H9 (cell line): ENCODE measurements at regions not wholly inside any gene's neighbourhood (a gene's known extent, or its start where the extent isn't known, plus 50 kb on each side); places are given as distances from the start of the nearest gene placed in this dataset.
"Not testable (repeated sequence)": the region's sequence is repeated elsewhere in the genome, so short reads cannot be mapped to it uniquely, and the experiment has no call there.

ENCODE experiments used
- DNase-seq: peaks from one replicate; pipeline ENCODE4 v3.0.0-alpha.2; 2017
- H2AFZ ChIP-seq: one replicate; pipeline ENCODE4 v1.6.1; 2013; ENCODE audit warnings: mild to moderate bottlenecking, low read length, control low read depth, moderate library complexity
- H2AK5ac ChIP-seq: 2 replicates; pipeline ENCODE4 v1.6.1; 2013; ENCODE audit warnings: low read length, control low read depth, mixed read lengths; ENCODE audit not compliant: insufficient read length
- H2BK120ac ChIP-seq: one replicate; pipeline ENCODE4 v1.6.1; 2013; ENCODE audit warnings: low read depth, mild to moderate bottlenecking, low read length, control low read depth, inconsistent platforms; ENCODE audit not compliant: poor library complexity, severe bottlenecking
- H2BK12ac ChIP-seq: 2 replicates; pipeline ENCODE4 v1.6.1; 2013; ENCODE audit warnings: low read length, control low read depth, mixed read lengths, low read depth; ENCODE audit not compliant: insufficient read length
- H2BK15ac ChIP-seq: 2 replicates; pipeline ENCODE4 v1.6.1; 2013; ENCODE audit warnings: low read depth, low read length, control low read depth
- H2BK20ac ChIP-seq: one replicate; pipeline ENCODE4 v1.6.1; 2013; ENCODE audit warnings: low read depth, mild to moderate bottlenecking, low read length, control low read depth, inconsistent platforms; ENCODE audit not compliant: poor library complexity, severe bottlenecking
- H2BK5ac ChIP-seq: 2 replicates; pipeline ENCODE4 v1.6.1; 2013; ENCODE audit warnings: low read length, control low read depth, mixed read lengths; ENCODE audit not compliant: insufficient read length
- H3K14ac ChIP-seq: 2 replicates; pipeline ENCODE4 v1.6.1; 2013; ENCODE audit warnings: low read length, control low read depth; ENCODE audit not compliant: insufficient read depth
- H3K18ac ChIP-seq: 2 replicates; pipeline ENCODE4 v1.6.1; 2013; ENCODE audit warnings: low read depth, mild to moderate bottlenecking, mixed read lengths, low read length, control low read depth; ENCODE audit not compliant: insufficient read length
- H3K23ac ChIP-seq: 2 replicates; pipeline ENCODE4 v1.6.1; 2013; ENCODE audit warnings: low read length, control low read depth, mixed read lengths, low read depth; ENCODE audit not compliant: insufficient read length
- H3K23me2 ChIP-seq: 2 replicates; pipeline ENCODE4 v1.6.1; 2013; ENCODE audit warnings: low read depth, mild to moderate bottlenecking, mixed read lengths, low read length, control low read depth; ENCODE audit not compliant: insufficient read length, poor library complexity, severe bottlenecking
- H3K27ac ChIP-seq: 2 replicates; pipeline ENCODE4 v1.5.1; 2013; ENCODE audit warnings: low read length, control low read depth, mixed read lengths, low read depth; ENCODE audit not compliant: insufficient read length
- H3K27me3 ChIP-seq: 2 replicates; pipeline ENCODE4 v1.6.1; 2013; ENCODE audit warnings: low read length, control low read depth, inconsistent platforms; ENCODE audit not compliant: insufficient read depth
- H3K4ac ChIP-seq: 2 replicates; pipeline ENCODE4 v1.6.1; 2013; ENCODE audit warnings: low read depth, mild to moderate bottlenecking, control low read depth, inconsistent platforms, low read length, moderate library complexity
- H3K4me1 ChIP-seq: 2 replicates; pipeline ENCODE4 v1.6.1; 2013; ENCODE audit warnings: low read length, control low read depth, inconsistent platforms; ENCODE audit not compliant: insufficient read depth
- H3K4me2 ChIP-seq: 2 replicates; pipeline ENCODE4 v1.6.1; 2013; ENCODE audit warnings: low read length, control low read depth, mixed read lengths; ENCODE audit not compliant: insufficient read length, insufficient read depth
- H3K56ac ChIP-seq: 2 replicates; pipeline ENCODE4 v1.6.1; 2013; ENCODE audit warnings: low read depth, mild to moderate bottlenecking, mixed read lengths, low read length, control low read depth; ENCODE audit not compliant: insufficient read length
- H3K79me1 ChIP-seq: 2 replicates; pipeline ENCODE4 v1.6.1; 2013; ENCODE audit warnings: low read depth, mild to moderate bottlenecking, moderate library complexity, low read length, control low read depth, inconsistent platforms; ENCODE audit not compliant: insufficient read depth, poor library complexity, severe bottlenecking
- H3K79me2 ChIP-seq: 2 replicates; pipeline ENCODE4 v1.6.1; 2013; ENCODE audit warnings: low read length, control low read depth, inconsistent platforms; ENCODE audit not compliant: insufficient read depth
- H3K9ac ChIP-seq: 2 replicates; pipeline ENCODE4 v1.6.1; 2013; ENCODE audit warnings: low read length, control low read depth, mixed read lengths; ENCODE audit not compliant: insufficient read length; ENCODE audit errors: extremely low read depth
- H3K9me3 ChIP-seq: one replicate; pipeline ENCODE4 v1.6.1; 2013; ENCODE audit warnings: low read depth, low read length, inconsistent platforms; ENCODE audit not compliant: control insufficient read depth
- H3T11ph ChIP-seq: one replicate; pipeline ENCODE4 v1.6.1; 2013; ENCODE audit warnings: mild to moderate bottlenecking, low read length, control low read depth, inconsistent platforms
- H4K20me1 ChIP-seq: one replicate; pipeline ENCODE4 v1.6.1; 2013; ENCODE audit not compliant: control insufficient read depth, insufficient read length, insufficient read depth
- H4K5ac ChIP-seq: 2 replicates; pipeline ENCODE4 v1.6.1; 2013; ENCODE audit warnings: low read depth, mild to moderate bottlenecking, mixed read lengths, low read length, control low read depth; ENCODE audit not compliant: insufficient read length
- H4K8ac ChIP-seq: replicated peaks from 2 replicates; pipeline ENCODE4 v1.6.1; 2013; ENCODE audit warnings: low read length, control low read depth, mixed read lengths, low read depth; ENCODE audit not compliant: insufficient read length
- H4K91ac ChIP-seq: 2 replicates; pipeline ENCODE4 v1.6.1; 2013; ENCODE audit warnings: low read depth, mild to moderate bottlenecking, moderate library complexity, mixed read lengths, low read length, control low read depth; ENCODE audit not compliant: insufficient read length
- H3K27ac Mint-ChIP-seq, 3 experiments: 2 replicates in 2 of 3; 3 replicates in 1 of 3; pipeline ENCODE4 v1.8.0; 2020 to 2021; ENCODE audit warnings: mixed read lengths in 3 of 3, mild to moderate bottlenecking in 1 of 3, moderate library complexity in 1 of 3
- H3K27me3 Mint-ChIP-seq: 2 replicates; pipeline ENCODE4 v1.8.0; 2021; ENCODE audit warnings: low read depth, mild to moderate bottlenecking, moderate library complexity, mixed read lengths
- H3K36me3 Mint-ChIP-seq, 3 experiments: 2 replicates in 2 of 3; 3 replicates in 1 of 3; pipeline ENCODE4 v1.8.0; 2020 to 2021; ENCODE audit warnings: low read depth in 3 of 3, mixed read lengths in 3 of 3; ENCODE audit not compliant: insufficient read depth in 1 of 3
- H3K4me1 Mint-ChIP-seq, 2 experiments: 2 replicates each; pipeline ENCODE4 v1.8.0; 2020; ENCODE audit warnings: mixed read lengths in 2 of 2
- H3K4me3 Mint-ChIP-seq, 2 experiments: 2 replicates in 1 of 2; 3 replicates in 1 of 2; pipeline ENCODE4 v1.8.0; 2020 to 2021; ENCODE audit warnings: mild to moderate bottlenecking in 2 of 2, mixed read lengths in 2 of 2, moderate library complexity in 1 of 2
- H3K9me3 Mint-ChIP-seq, 2 experiments: 2 replicates in 1 of 2; 3 replicates in 1 of 2; pipeline ENCODE4 v1.8.0; 2020; ENCODE audit warnings: mild to moderate bottlenecking in 2 of 2, mixed read lengths in 2 of 2, moderate library complexity in 1 of 2
- CTCF ChIP-seq: fragments of 200-600 bp; sonication (generic); conservative IDR thresholded peaks from 3 replicates; pipeline ENCODE4 v1.8.0; 2021; ENCODE audit warnings: antibody characterized with exemption, mild to moderate bottlenecking
- WGBS: extraction: QIAGEN DNeasy Blood & Tissue Kit; methylation state at CpG from one replicate; pipeline ENCODE4 v1.1.7; 2013; ENCODE audit warnings: missing lambda C conversion rate, low lambda C conversion rate, mixed read lengths; ENCODE audit not compliant: insufficient read length; ENCODE audit errors: extremely low coverage; 5-methylcytosine and 5-hydroxymethylcytosine counted together

- Histone ChIP-seq H3K23me2 (no peaks in the 10 kb centered on the region), H3K18ac (no peak overlapping the region), H3K9me3 (no peaks in the 10 kb centered on the region), H4K8ac (no peak overlapping the region), H3K14ac (no peak overlapping the region), H3K9ac (no peak overlapping the region), H2AK5ac (no peak overlapping the region), H4K20me1 (no peaks in the 10 kb centered on the region), H2BK12ac (no peak overlapping the region), H2BK15ac (no peak overlapping the region), H2BK120ac (no peak overlapping the region), H3K4ac (no peak overlapping the region), H3K4me2 (no peak overlapping the region), H2BK5ac (no peak overlapping the region), H3K27me3 (no peaks in the 10 kb centered on the region), H3K27ac (no peak overlapping the region), H3K23ac (no peak overlapping the region), H4K91ac (no peak overlapping the region), H2BK20ac (no peak overlapping the region), H3K56ac (no peak overlapping the region), H3K4me1 (peaks cover 2% of the 10 kb centered on the region; the same call in 1 of the 2 replicates), H3K79me1 (no peaks in the 10 kb centered on the region), H3K79me2 (no peaks in the 10 kb centered on the region), H2AFZ (no peak overlapping the region), H3T11ph (no peak overlapping the region), H4K5ac (no peak overlapping the region)
- WGBS, result no CpG with 5 or more reads among the region's 2 CpGs
- Mint-ChIP-seq H3K36me3 (peaks cover 0 to 5% (median 1%) of the 10 kb centered on the region in 3 experiments; a peak in 5 of 7 replicates), H3K9me3 (peaks cover 6% of the 10 kb centered on the region in 2 experiments; a peak in 3 of 5 replicates), H3K27ac (no peak overlapping the region), H3K4me1 (peaks cover 0 to 6% of the 10 kb centered on the region in 2 experiments; a peak in 2 of 4 replicates), H3K27me3 (no peaks in the 10 kb centered on the region), H3K4me3 (no peak overlapping the region)
- TF ChIP-seq CTCF, result no peak
- no peak for DNase-seq
Measured at GRCh38 chr4:10831727-10832408, 147.3 kb upstream of the CLNK start.

GRCh38 chr4:10828918-10829538 is 144.5 kb upstream of the CLNK start:
- H3K9me3 ChIP-seq, H3K36me3 Mint-ChIP-seq, H3K56ac ChIP-seq, H3K23ac ChIP-seq, H2BK15ac ChIP-seq, H3K27me3 Mint-ChIP-seq, H4K20me1 ChIP-seq, H3K4ac ChIP-seq, H2BK12ac ChIP-seq, H3K79me1 ChIP-seq, H4K91ac ChIP-seq, H3K27ac ChIP-seq, H3K23me2 ChIP-seq, H4K8ac ChIP-seq, H2BK20ac ChIP-seq, H2BK120ac ChIP-seq, H3K18ac ChIP-seq, H3K14ac ChIP-seq, H3K79me2 ChIP-seq, H4K5ac ChIP-seq, H3K9me3 Mint-ChIP-seq, H3K4me1 ChIP-seq, H2BK5ac ChIP-seq, H3K4me2 ChIP-seq, H3K27ac Mint-ChIP-seq, H2AFZ ChIP-seq, H3T11ph ChIP-seq, H3K4me1 Mint-ChIP-seq, H3K27me3 ChIP-seq, H2AK5ac ChIP-seq: not testable (repeated sequence)
- H3K9ac ChIP-seq, result peak overlapping the region; percentile 10
- H3K4me3 Mint-ChIP-seq, result peak overlapping the region; percentile 65 to 66
- WGBS, result no CpG with 5 or more reads among the region's 21 CpGs
- peak; percentile 35 for DNase-seq
